SKM-1 (cell line): ENCODE measurements at regions not wholly inside any gene's neighbourhood (a gene's known extent, or its start where the extent isn't known, plus 50 kb on each side); places are given as distances from the start of the nearest gene placed in this dataset.

Experiments used
- DNase-seq: peaks from one replicate; lab custom pipeline; 2025; ENCODE audit not compliant: unreplicated experiment; lab: John Stamatoyannopoulos, UW

- DNase-seq: no peak
These were observed 1807.0 kb downstream of the SUCLG1 start for GRCh38 chr2:82652117-82652516.

DNA sequence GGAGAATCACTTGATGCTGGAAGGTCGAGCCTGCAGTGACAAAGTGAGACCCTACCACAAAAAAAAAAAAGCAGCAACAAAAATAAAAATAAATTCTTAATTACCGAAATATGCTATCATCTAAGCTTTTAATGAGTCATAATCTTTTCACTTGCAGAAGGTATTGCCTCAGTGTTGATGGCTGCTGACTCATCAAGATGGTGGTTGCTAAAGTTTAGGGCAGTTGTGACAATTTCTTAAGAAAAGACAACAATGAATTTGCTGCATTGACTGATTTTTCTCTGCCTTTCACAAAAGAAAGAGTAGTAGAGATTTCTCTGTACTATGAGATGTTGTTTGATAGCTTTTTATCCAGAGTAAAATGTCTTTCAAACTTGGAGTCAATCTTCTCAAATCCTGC, 1809.0 kb downstream of the SUCLG1 start:
- no peak for DNase-seq

DNA sequence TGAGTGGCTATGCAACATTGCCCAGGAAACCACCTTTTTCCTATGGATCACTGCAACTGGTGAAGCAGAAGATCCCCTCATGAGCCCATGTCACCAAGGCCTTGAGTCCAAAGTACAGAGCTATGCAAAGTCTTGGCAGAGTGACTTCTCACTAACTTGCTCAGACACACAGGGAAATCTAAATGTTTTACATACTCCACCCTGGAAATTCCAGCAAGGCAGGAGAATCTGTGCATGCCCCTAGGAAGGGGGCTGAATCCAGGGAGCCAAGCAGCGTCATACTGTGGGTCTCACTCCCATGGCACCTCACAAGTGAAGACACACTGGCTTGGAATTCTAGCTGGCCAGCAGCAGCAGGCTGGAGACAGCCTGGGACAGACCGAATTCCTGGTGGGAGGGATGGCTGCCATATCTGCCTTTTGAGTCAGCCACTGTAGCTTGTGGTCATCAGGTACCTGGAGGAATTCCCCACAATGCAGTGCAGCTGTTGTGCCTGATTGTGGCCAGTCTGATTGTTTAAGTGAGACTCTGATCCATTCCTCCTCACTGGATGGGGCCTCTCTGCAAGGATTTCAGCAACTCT, 1817.4 kb downstream of the SUCLG1 start:
- no peak for DNase-seq

DNA sequence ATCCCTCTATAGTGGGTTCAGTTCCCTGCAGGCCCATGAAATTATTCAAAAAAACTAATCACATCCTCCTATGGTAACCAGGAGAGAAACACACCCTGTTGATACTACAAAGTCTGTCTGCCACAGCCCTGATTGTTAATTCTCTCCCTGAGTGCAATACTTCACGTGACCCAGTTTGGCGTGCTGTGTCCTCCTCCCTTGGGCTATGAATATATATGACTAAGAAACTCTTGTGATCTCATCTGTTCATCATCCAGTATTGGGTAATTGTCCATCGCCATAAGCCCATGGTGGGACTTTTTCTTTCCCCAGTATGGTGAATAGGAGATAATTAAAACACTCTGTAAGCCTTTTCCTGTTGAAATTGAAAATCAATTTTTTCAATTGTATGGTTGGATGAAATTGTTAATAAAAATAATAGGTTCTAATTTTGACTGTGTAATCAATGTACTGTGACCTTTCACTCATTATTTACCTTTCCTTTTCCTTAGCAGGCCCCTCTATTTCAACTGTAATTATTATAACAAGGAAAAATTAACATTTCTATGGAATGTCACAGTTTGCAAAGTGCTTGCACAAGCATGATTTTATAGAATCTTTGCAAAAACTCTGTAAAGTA, 1822.6 kb downstream of the SUCLG1 start:
- DNase-seq: no peak

DNA sequence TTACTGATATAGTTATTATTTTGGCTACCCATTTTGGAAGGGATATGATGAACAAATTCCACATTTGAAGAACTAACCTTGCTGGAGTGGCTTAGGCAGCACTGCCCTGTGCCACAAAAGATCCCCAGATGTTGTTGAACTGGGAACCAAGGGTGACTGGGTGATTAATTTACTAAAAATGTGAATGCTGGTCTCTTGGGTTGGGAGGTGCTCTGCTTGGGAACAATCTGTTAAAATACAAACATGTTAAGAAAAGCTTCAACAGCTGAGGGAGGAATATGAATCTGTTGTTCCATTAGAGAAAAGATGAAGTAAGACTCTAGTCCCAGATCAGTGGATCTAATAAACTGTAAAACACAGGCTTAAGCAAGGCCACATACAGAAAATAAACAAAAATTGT, 1860.1 kb downstream of the SUCLG1 start:
- no peak for DNase-seq

DNA sequence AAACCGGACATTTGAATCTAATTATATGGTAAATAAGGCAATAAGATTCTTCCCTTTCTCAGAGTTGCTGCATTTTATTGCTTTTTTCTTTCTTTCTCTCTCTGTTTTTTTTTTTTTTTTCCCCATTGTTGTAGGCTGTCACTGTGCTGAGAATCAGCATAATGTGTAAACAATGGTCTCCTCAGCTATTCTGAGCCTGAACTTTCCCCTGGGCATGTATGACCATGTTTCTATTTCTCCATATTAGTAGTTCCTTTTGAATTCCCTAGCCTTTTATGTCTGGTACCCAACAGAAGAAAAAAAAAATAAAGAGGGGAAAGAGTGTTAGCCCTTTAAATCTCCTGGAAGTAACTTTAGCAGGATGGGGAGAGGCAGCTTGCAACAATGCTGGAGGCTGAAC, 1862.5 kb downstream of the SUCLG1 start:
- DNase-seq: no peak

GRCh38 chr2:82591718-82592117, 1867.4 kb downstream of the SUCLG1 start:
- no peak for DNase-seq

DNA sequence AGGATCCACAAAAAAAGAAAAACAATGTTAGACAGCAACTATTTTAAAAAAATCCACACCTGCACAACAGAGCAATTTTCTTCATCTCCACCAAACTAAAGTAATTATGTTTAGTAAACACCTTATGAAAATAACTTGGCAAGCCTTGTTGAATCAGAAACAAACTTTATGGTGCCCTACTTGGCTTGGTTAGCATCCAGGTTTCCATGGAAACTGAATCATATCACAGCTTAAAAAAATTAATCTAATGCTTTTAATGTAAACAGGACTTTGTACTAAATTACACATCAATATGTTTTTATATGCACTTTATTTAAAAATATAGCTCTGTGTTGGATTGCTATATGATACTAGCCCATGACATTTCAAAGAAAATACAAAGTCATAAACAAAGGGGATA, 1882.4 kb downstream of the SUCLG1 start:
- no peak for DNase-seq

DNA sequence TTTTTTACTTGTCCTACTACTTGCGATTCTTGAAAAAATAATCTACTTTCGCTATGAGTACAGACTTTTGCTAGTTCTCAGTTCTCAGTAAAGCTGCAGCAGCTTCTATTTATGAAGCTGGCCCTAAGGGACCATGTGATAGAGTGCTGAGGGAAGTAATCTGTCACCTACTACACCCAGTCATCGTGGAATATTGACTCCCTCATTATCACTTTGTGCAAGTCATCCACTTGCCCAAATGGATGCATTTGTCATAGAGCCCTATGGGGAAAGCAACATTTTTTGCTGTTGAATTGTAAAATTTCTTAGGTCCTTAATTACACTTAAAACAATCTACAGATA, 1919.8 kb downstream of the SUCLG1 start:
- DNase-seq: no peak

- DNase-seq: no peak
These were observed 1920.3 kb downstream of the SUCLG1 start for GRCh38 chr2:82538590-82539279.

GRCh38 chr2:82528288-82528687, 1930.8 kb downstream of the SUCLG1 start:
- no peak for DNase-seq

GRCh38 chr2:82527124-82527523, 1932.0 kb downstream of the SUCLG1 start:
- DNase-seq: no peak

- no peak for DNase-seq
These were observed 1932.8 kb downstream of the SUCLG1 start for GRCh38 chr2:82526277-82526676.

DNA sequence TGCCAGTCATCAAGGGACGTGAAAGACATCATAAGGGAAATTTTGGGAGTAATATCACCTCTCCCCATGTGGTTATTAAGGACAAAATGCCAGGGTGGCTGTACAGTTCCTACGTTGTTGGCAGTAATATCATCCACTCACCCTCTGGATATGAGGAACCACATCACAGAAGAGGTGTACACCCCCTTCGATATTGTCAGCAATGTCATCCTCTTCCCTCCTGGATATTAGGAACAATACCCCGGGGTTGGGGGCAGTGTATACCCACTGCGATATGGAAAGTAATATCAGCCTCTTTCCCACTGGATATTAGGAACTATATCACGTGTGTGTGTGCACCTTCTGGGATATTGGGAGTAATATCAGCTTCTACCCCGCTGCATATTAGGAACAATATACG, 1933.3 kb downstream of the SUCLG1 start:
- DNase-seq: no peak

DNA sequence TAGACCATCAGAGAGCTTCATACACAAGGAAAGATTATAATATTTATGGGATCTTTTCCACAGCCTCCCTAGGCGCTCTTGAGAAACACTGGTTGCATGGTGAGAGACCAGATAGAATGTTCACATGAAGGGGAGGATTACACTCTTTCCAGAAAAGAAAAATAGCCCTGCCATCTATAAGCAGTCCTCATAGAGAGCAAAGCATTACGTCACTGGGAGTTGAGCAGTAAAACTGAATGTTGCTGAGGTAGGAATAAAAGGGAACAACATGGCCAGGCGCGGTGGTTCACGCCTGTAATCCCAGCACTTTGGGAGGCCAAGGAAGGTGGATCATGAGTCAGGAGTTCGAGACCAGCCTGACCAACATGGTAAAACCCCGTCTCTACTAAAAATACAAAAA, 1934.3 kb downstream of the SUCLG1 start:
- no peak for DNase-seq

DNA sequence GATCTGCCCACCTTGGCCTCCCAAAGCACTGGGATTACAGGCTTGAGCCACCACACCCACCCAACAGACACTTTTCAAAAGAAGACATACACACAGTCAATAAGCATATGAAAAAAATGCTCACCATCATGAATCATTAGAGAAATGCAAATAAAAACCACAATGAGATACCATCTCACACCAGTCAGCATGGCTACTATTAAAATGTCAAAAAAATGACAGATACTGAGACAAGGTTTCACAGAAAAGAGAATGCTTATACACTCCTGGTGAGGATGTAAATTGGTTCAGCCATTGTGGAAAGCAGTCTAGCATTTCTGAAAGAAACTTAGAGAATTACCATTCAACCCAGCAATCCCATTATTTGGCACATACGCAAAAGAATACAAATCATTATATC, 1947.2 kb downstream of the SUCLG1 start:
- DNase-seq: no peak

DNA sequence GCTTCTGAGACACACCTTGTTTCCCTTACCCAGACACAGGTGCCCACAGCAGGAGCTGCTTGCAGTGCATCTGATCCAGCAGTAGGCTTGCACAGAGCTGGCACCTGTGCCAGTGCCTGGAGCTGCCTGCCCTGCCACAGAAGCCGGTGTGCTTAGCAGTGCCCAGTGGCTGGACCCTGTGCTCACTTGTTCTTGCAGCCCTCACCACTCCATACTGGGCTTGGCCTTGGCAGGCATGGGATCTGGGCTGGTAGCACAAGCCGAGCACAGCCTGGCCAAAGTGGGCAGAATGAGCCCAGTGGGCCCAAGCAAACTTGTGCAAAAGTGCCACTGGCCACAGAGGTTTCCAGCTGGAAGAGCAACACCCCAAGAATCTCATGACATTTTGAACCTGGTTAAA, 1950.4 kb downstream of the SUCLG1 start:
- DNase-seq: no peak

GRCh38 chr2:82507657-82508056, 1951.4 kb downstream of the SUCLG1 start:
- no peak for DNase-seq

- DNase-seq: no peak
These were observed 1957.9 kb downstream of the SUCLG1 start for GRCh38 chr2:82501217-82501616.

DNA sequence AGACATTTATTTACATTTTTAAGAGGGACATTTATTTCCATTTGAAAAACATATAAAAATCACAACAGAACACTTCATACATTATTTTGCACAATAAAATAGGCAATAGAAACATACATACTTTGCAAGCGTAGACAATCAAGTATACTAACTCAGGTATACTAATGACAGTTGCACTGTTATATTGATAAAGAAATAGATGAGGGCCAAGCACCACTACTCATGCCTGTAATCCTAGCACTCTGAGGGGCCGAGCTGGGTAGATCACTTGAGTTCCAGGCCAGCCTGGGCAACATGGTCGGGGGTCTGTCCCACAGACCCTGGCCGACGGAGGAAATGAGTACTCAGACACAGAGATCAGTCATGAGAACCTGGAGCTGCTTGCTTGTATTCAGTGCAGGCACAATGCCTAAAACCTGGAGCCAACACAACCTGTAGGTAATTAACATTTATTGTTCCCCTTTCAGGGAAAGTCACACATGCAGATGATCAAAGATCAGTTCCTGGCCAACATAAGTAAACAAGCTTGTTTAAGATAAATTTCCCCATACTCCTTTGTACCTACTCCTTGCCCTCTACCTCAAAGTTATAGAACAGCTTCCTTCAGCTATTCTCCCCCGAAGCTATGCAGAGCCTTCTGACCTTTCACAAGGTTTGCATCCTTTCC, 1960.2 kb downstream of the SUCLG1 start:
- DNase-seq: no peak

DNA sequence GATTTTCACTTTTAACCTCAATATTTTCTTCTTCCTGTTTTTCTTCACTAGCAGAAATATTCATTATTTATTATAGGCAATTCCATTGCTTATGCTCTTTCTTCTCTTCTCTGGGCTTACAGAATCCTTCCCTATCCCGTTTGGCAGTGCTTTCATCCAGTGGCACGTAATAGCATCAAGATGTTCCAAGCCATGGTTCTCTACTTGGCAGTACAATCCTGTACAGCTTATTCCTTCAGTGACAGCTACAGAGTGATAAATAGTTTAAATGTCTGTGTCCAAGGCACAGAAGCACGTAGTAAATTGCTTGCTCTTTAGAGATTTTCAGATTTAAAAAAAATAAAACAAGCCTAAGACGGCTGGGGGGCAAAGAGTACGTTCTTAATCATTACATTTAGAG, 1964.3 kb downstream of the SUCLG1 start:
- DNase-seq: no peak

DNA sequence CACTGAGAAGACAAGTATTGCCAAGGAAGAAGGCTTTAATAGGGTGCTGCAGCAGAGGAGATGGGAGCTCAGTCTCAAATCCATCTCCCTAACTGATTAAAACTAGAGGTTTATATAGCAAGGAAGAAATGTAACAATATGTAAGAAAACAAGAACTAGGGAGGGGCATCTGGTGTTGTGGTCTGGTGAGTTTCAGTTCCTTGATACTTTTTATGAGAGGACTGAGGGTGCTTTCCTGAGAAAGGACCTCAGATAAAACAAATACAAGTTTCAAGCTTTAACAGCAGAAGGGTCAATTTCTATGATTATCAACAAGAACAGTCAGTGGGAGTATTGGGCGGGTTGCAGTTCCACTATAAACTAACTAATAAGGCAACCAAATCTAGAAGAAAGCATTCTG, 1967.5 kb downstream of the SUCLG1 start:
- no peak for DNase-seq
